Stimulated activated CD8-positive, alpha-beta memory T cell treated with anti-CD3 and anti-CD28 coated beads, Interleukin-7, amount 100 ng/mL, for 48 hours (primary cell): ENCODE measurements at regions not wholly inside any gene's neighbourhood (a gene's known extent, or its start where the extent isn't known, plus 50 kb on each side); places are given as distances from the start of the nearest gene placed in this dataset.
"Not testable (repeated sequence)": the region's sequence is repeated elsewhere in the genome, so short reads cannot be mapped to it uniquely, and the experiment has no call there.

Source experiments
- DNase-seq, 2 donors: peaks; one replicate each; pipeline ENCODE4 v3.0.0-alpha.2; 2020; ENCODE audit warnings: low read depth in 1 of 2; ENCODE audit errors: extremely low read depth in 1 of 2

GRCh38 chr7:33776788-33777187 is 128.6 kb upstream of the BMPER start:
- no peak for DNase-seq

GRCh38 chr7:33778195-33778594 is 127.1 kb upstream of the BMPER start:
- DNase-seq = no peak

GRCh38 chr7:33779216-33779615 is 126.1 kb upstream of the BMPER start:
- DNase-seq = no peak

- no peak for DNase-seq
Observed at GRCh38 chr7:33781167-33781566, 124.2 kb upstream of the BMPER start.

- DNase-seq = no peak
Observed at GRCh38 chr7:33781796-33782195, 123.5 kb upstream of the BMPER start.

GRCh38 chr7:33784000-33784399 is 121.3 kb upstream of the BMPER start:
- DNase-seq = no peak

- no peak for DNase-seq
Observed at GRCh38 chr7:33788531-33788930, 116.8 kb upstream of the BMPER start.

- DNase-seq = no peak
Observed at GRCh38 chr7:33789871-33790630, 115.3 kb upstream of the BMPER start.

- no peak for DNase-seq
Observed at GRCh38 chr7:33790746-33791145, 114.6 kb upstream of the BMPER start.

- no peak for DNase-seq
Observed at GRCh38 chr7:33792041-33792440, 113.3 kb upstream of the BMPER start.

- DNase-seq = no peak
Observed at GRCh38 chr7:33792547-33793105, 112.7 kb upstream of the BMPER start.

- DNase-seq = no peak
Observed at GRCh38 chr7:33793616-33794015, 111.7 kb upstream of the BMPER start.

GRCh38 chr7:33794419-33794818 is 110.9 kb upstream of the BMPER start:
- no peak for DNase-seq

GRCh38 chr7:33794959-33795358 is 110.4 kb upstream of the BMPER start:
- DNase-seq = no peak

GRCh38 chr7:33796538-33796937 is 108.8 kb upstream of the BMPER start:
- DNase-seq = no peak

- DNase-seq = not testable (repeated sequence)
Observed at GRCh38 chr7:33797512-33797911, 107.8 kb upstream of the BMPER start.

- DNase-seq = no peak
Observed at GRCh38 chr7:33798686-33799325, 106.5 kb upstream of the BMPER start.

GRCh38 chr7:33799766-33800165 is 105.6 kb upstream of the BMPER start:
- no peak for DNase-seq

GRCh38 chr7:33802600-33802999 is 102.7 kb upstream of the BMPER start:
- no peak for DNase-seq

GRCh38 chr7:33804140-33804660 is 101.1 kb upstream of the BMPER start:
- DNase-seq = no peak

GRCh38 chr7:33805630-33806233 is 99.6 kb upstream of the BMPER start:
- DNase-seq = no peak
